ENCODE measurements at regions not wholly inside any gene's neighbourhood (a gene's known extent, or its start where the extent isn't known, plus 50 kb on each side); places are given as distances from the start of the nearest gene placed in this dataset.

DNA sequence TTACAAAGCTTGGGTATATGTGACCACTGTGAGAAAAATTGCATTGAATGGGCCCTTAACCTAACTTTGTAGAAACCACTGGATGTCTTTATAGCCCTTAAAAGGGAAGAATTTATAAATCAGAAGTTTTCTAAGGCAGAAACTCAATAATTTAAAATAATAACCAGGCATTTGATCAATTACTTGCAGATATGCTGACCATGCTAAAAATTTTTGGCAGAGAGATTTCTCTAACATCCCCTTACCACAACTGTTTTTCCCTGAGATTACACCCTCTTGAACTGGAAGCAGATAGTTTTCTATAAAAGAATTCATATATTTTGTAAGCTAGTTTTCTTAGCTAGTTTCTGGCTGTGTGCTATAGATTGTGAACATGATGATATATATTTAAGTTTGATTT lies 428.3 kb downstream of the KIF4B start:
- Histone ChIP-seq H3K9me3 (no peaks in the 10 kb centered on the region), H3K4me3 (no peak overlapping the region), H3K36me3 (replicated peaks) (no peaks in the 10 kb centered on the region), H3K4me1 (no peaks in the 10 kb centered on the region), H3K27me3 (ENCODE audit: low read depth) (no peaks in the 10 kb centered on the region)
- DNase-seq (ENCODE audit: low spot score in 2 of 2), result no peak
- in situ Hi-C loops (cut with MboI; ENCODE audit: low sequenced_read_pairs), result no loop called here

DNA sequence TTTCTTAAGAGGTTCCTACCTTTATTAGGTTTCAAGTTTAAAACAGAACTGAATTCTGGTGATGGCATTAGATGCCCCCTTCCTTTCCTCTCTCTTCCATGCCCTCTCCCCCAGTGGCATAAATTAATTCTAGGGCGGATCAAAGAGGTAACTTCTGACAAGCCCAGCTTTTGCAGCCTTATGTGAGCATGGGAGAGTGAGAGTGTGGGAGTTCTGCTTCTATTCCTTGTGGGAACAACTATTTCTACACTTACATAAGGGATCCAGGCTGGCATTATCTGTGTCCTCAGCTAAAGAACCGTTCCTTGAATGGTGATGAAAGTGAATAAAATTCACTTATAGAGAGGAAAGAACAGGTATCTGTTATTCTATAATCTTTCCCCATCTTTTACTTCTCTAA lies 437.6 kb downstream of the KIF4B start:
- no peaks in the 10 kb centered on the region for H3K27me3 ChIP-seq (ENCODE audit: low read depth)
- in situ Hi-C loops (cut with MboI; ENCODE audit: low sequenced_read_pairs), result no loop called here
- no peak overlapping the region for H3K4me3 ChIP-seq
- H3K36me3 ChIP-seq (replicated peaks), result no peaks in the 10 kb centered on the region
- DNase-seq (ENCODE audit: low spot score in 2 of 2), result no peak
- H3K4me1 ChIP-seq, result no peaks in the 10 kb centered on the region
- H3K9me3 ChIP-seq, result no peaks in the 10 kb centered on the region

DNA sequence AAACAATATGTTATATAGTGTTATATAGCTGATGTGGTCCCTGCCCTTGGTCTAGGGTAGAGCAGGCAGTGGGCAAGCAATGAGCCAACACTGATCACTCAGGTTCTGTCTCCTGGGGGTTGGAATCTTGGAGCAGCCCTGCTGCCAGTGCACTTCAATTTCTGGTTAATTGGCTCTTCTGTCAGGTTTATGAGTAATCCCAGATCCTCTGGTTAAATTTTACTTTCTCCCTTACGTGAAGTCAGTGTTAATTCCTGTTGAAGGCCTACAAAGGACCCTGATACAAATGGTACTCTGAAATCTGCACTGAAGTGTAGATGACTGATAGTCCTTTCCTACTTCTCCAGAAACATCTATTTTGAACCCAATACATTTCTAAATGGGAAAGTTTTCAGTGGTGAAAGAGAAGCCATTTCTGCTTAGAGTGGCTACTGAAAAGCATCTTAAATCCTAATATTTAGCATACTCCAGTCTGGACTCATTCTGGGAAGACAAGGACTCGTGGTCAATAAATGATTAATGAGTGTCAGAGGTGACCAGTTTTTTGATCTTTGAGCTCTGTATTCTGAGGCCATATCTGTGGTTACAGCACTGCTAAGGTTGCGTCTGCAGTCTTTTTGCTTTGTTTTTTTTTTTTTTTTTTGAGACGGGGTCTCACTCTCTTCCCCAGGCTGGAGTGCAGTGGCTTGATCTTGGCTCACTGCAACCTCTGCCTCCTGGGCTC lies 442.4 kb downstream of the KIF4B start:
- DNase-seq (ENCODE audit: low spot score in 2 of 2), result no peak
- no peaks in the 10 kb centered on the region for H3K9me3 ChIP-seq
- in situ Hi-C loops (cut with MboI; ENCODE audit: low sequenced_read_pairs), result no loop called here

DNA sequence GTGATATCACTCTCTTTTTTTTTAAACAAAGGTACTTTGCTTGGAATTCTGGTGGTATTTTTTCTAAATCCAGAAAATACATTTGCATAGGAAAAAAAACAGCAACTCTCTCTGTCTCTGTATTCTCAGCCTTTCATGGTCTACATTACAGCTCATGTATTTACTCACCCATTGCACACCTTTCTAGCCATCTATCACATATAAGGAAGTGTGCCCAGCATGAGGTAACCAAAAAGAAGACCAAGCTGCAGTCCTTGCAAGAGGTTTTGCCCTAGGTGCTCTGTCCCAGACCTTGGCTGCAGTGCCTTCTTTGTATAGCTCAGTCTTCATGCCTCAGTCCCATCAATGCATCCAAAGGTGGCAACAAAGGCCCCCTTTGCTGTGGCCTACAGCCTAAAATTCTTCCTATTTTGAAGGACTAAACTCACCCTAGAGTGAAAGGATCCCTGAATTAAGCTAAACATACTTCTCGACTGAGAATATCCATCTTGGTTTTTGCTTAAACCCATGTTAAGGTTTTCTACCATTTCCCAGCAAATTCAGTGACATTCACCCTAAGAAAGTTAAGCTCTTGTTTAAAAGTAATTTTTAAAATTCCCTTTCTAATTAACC lies 446.4 kb downstream of the KIF4B start:
- H3K9me3 ChIP-seq, result no peaks in the 10 kb centered on the region
- no peak overlapping the region for H3K4me3 ChIP-seq
- in situ Hi-C loops (cut with MboI; ENCODE audit: low sequenced_read_pairs), result no loop called here
- DNase-seq (ENCODE audit: low spot score in 2 of 2), result no peak
- H3K27me3 ChIP-seq (ENCODE audit: low read depth), result no peaks in the 10 kb centered on the region
- H3K36me3 ChIP-seq (replicated peaks), result no peaks in the 10 kb centered on the region
- H3K4me1 ChIP-seq, result no peaks in the 10 kb centered on the region

More for the DNA sequence above, 442.4 kb downstream of the KIF4B start:
- Histone ChIP-seq H3K27me3 (ENCODE audit: low read depth) (no peaks in the 10 kb centered on the region), H3K4me3 (no peak overlapping the region), H3K4me1 (no peaks in the 10 kb centered on the region), H3K36me3 (replicated peaks) (no peaks in the 10 kb centered on the region)

DNA sequence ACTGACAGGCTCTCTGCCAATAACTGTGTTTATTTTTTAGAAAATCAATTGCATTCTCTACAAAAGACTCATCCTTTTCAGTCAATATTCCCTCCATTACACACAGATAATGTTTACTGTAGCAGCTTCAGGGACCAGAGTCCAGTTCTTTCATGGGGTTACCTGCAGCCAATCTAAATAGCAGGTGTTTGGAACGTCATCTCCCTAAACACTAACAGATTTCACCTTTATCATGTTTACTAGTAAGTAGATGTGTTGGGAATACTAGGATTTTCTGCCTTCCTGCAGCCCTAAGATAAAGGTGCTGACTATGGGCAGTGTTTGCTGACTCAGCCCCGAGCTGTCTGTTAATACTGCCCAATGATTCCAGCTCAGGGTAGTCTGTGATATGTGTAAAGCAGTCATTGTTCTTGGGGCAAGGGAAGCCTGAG lies 447.0 kb downstream of the KIF4B start:
- H3K27me3 ChIP-seq (ENCODE audit: low read depth), result no peaks in the 10 kb centered on the region
- no peaks in the 10 kb centered on the region for H3K9me3 ChIP-seq
- no peak for DNase-seq (ENCODE audit: low spot score in 2 of 2)
- H3K4me1 ChIP-seq, result no peaks in the 10 kb centered on the region
- no peaks in the 10 kb centered on the region for H3K36me3 ChIP-seq (replicated peaks)
- no peak overlapping the region for H3K4me3 ChIP-seq
- in situ Hi-C loops (cut with MboI; ENCODE audit: low sequenced_read_pairs), result no loop called here

DNA sequence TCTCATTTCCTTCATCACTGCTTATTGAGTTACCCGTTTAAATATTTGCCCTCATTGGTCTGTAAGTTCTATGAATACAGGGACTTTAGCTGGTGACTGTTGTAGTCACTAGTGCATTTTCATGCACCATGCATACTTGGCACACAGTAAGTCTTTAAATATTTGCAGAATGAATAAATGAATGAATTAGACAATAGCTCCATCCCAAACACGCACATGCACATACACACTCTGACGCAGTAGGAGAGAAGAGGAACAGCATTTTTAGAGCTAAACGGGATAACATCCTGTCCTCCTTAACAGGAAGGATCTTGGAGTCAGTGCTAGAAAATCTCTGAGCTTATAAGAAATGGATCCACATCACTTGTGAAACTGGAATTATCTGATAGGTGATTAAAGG lies 447.7 kb downstream of the KIF4B start:
- Histone ChIP-seq H3K4me3 (no peak overlapping the region), H3K4me1 (no peaks in the 10 kb centered on the region), H3K27me3 (ENCODE audit: low read depth) (no peaks in the 10 kb centered on the region), H3K36me3 (replicated peaks) (no peaks in the 10 kb centered on the region), H3K9me3 (no peaks in the 10 kb centered on the region)
- in situ Hi-C loops (cut with MboI; ENCODE audit: low sequenced_read_pairs), result no loop called here
- no peak for DNase-seq (ENCODE audit: low spot score in 2 of 2)

DNA sequence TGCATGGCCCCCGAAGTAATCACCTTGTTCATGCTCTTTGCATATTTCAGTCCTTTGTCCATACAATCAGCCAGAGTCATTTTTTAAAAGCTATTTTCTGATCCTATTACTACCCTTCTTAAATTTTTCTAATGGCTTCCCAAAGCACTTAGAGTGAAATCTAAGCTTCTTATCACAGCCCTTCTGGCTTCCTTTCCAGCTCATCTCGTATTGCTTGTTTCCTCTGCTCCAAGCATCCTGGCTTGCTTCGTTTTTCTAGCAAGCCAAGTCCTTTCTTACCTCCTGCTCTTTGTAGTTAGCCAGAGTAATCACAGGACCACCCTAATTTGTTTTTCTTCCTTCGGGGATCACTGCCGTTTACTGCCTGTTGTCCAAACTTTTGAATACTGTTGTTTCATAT lies 453.3 kb downstream of the KIF4B start:
- DNase-seq (ENCODE audit: low spot score in 2 of 2), result no peak
- in situ Hi-C loops (cut with MboI; ENCODE audit: low sequenced_read_pairs), result no loop called here
- no peaks in the 10 kb centered on the region for H3K4me1 ChIP-seq
- H3K9me3 ChIP-seq, result no peaks in the 10 kb centered on the region
- H3K4me3 ChIP-seq, result no peak overlapping the region
- no peaks in the 10 kb centered on the region for H3K27me3 ChIP-seq (ENCODE audit: low read depth)
- no peaks in the 10 kb centered on the region for H3K36me3 ChIP-seq (replicated peaks)

DNA sequence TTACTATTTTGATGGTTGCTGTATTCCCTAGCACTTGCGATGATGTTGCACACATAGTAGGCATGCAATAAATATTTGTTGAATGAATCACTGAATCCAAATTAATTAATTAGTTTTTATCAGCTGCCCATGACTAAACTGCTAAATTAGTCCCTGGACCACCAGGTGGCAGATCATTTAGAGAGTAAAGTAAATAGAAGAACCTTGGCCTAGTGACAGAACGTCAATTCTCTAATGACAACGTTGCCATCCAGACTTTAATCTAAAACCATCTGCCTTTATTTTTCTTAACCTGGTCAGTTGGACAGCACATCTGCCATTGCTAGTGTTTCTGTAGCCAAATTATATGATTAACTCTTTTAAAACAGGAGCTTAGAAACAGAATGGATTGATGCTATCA lies 457.5 kb downstream of the KIF4B start:
- in situ Hi-C loops (cut with MboI; ENCODE audit: low sequenced_read_pairs), result no loop called here
- Histone ChIP-seq H3K27me3 (ENCODE audit: low read depth) (no peaks in the 10 kb centered on the region), H3K4me1 (no peaks in the 10 kb centered on the region), H3K36me3 (replicated peaks) (no peaks in the 10 kb centered on the region), H3K9me3 (no peaks in the 10 kb centered on the region), H3K4me3 (no peak overlapping the region)
- DNase-seq (ENCODE audit: low spot score in 2 of 2), result no peak

DNA sequence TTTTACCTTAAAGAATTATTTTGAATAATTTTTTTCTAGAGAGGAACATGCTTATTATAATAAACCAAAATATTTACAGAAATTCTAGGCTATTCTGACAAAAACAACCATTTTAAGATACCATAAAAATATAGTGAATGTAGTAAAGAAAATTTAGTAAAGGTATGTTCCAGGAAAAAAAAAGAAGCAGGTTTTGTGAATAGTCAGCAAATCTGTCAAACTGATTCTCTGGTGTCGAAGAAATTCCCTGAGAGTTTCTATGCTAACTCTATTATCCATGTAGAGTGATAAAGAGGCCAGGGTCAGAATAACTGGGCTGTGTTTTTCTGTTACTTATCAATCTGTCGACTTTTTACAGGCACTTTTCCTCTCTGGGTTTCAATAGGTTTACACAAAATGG lies 459.2 kb downstream of the KIF4B start:
- in situ Hi-C loops (cut with MboI; ENCODE audit: low sequenced_read_pairs), result no loop called here
- H3K4me1 ChIP-seq, result no peaks in the 10 kb centered on the region
- DNase-seq (ENCODE audit: low spot score in 2 of 2), result no peak
- H3K36me3 ChIP-seq (replicated peaks), result no peaks in the 10 kb centered on the region
- H3K4me3 ChIP-seq, result no peak overlapping the region
- H3K9me3 ChIP-seq, result no peaks in the 10 kb centered on the region
- H3K27me3 ChIP-seq (ENCODE audit: low read depth), result no peaks in the 10 kb centered on the region

DNA sequence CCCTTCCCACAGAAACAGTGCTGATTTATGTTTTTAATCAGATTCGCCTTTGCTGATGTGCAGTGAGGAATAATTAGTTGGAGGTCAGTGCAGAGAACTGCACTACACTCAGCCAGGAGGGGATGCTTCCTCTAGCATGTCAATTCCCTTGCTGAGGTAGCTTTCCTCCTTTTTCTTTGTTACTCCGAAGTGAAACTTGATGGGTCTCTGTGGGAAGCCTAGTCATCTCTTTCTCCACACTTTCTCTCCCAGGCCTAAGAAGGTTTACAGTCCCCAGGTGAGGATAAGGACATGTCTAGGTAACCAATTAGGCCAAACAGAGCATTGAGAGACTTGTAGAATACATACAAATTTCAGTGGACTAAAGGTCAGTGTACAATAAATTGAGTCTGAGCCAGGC lies 461.8 kb downstream of the KIF4B start:
- H3K4me1 ChIP-seq, result no peaks in the 10 kb centered on the region
- H3K9me3 ChIP-seq, result no peaks in the 10 kb centered on the region
- no peak for DNase-seq (ENCODE audit: low spot score in 2 of 2)

DNA sequence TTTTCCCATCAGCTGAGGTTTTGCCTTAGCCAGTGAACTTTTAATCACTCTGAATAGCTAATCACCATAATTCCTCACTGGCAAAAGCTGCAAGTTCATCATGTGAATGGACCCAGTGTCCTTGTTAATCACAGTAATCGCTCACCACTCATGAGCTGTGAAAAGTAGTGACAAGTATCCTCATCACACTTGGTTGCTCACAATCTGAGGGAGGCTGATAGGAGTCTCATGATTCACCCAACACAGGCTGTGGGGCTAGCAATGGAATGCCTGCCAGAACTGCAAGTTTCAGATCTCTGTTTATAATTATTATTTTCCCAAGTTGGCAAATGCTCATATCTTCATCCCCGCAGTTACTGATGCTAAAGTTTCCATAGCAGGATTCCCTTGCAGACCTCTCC lies 467.2 kb downstream of the KIF4B start:
- H3K4me1 ChIP-seq, result no peaks in the 10 kb centered on the region
- no peaks in the 10 kb centered on the region for H3K27me3 ChIP-seq (ENCODE audit: low read depth)
- no peaks in the 10 kb centered on the region for H3K36me3 ChIP-seq (replicated peaks)
- no peak overlapping the region for H3K4me3 ChIP-seq
- no peak for DNase-seq (ENCODE audit: low spot score in 2 of 2)
- H3K9me3 ChIP-seq, result no peaks in the 10 kb centered on the region
- in situ Hi-C loops (cut with MboI; ENCODE audit: low sequenced_read_pairs), result no loop called here

More for the DNA sequence above, 461.8 kb downstream of the KIF4B start:
- H3K4me3 ChIP-seq, result no peak overlapping the region
- no peaks in the 10 kb centered on the region for H3K27me3 ChIP-seq (ENCODE audit: low read depth)
- in situ Hi-C loops (cut with MboI; ENCODE audit: low sequenced_read_pairs), result no loop called here
- no peaks in the 10 kb centered on the region for H3K36me3 ChIP-seq (replicated peaks)

DNA sequence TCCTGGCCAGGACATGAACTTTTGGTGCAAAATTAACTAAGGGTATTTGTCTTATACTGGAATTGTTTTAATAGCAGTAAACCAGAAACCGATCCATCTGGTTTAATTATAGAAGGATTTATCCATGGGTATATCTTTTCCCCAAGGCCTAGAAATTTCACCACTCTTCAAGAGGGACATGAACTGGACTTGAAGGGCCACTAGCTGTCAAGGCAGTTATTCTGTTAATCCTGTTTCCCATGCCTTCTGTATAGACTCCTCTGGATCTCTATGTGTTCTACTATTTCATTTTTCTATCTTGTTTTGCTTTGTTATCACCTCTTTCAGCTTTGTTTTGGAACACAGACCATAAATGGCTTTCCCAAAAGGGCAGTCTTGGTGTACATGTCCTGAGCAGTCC lies 467.6 kb downstream of the KIF4B start:
- DNase-seq (ENCODE audit: low spot score in 2 of 2), result no peak
- Histone ChIP-seq H3K36me3 (replicated peaks) (no peaks in the 10 kb centered on the region), H3K4me1 (no peaks in the 10 kb centered on the region), H3K9me3 (no peaks in the 10 kb centered on the region), H3K27me3 (ENCODE audit: low read depth) (no peaks in the 10 kb centered on the region), H3K4me3 (no peak overlapping the region)
- in situ Hi-C loops (cut with MboI; ENCODE audit: low sequenced_read_pairs), result no loop called here

DNA sequence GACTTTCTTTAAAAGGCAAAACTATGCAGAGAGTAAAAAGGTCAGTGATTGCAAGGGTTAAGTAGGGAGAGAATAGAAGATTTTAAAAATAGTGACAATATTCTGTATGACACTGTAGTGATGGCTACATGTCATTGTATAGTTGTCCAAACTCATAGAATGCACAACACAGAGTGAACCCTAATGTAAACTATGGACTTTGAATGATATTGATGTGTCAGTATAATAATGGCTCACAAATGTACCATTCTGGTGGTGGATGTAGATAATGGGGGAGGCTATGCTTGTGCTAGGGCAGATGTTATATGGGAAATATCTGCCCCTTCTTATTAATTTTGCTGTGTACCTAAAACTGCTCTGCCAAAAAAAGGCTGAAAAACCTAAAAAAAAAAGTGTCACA lies 468.9 kb downstream of the KIF4B start:
- no peak overlapping the region for H3K4me3 ChIP-seq
- H3K9me3 ChIP-seq, result no peaks in the 10 kb centered on the region
- no peaks in the 10 kb centered on the region for H3K27me3 ChIP-seq (ENCODE audit: low read depth)
- in situ Hi-C loops (cut with MboI; ENCODE audit: low sequenced_read_pairs), result no loop called here
- no peak for DNase-seq (ENCODE audit: low spot score in 2 of 2)
- H3K36me3 ChIP-seq (replicated peaks), result no peaks in the 10 kb centered on the region
- H3K4me1 ChIP-seq, result no peaks in the 10 kb centered on the region

DNA sequence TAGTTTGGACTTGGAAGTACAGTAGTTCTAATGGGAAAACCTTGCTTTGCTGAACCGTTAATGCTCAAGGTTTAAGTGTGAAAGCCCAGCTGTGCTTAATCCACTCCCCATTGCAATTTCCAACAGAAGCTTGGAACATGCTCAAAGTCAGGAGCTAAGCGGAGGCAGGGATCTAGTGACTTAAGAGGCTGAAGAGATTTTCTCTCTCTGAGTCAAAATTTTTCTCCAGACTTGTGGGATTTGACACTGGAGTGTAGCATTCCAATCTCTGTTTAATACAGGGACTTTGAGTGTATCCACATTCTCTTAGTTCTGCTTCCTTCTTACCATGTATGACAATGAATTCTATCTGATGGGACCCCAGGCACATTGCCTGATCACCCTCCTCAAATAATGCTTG lies 471.8 kb downstream of the KIF4B start:
- in situ Hi-C loops (cut with MboI; ENCODE audit: low sequenced_read_pairs), result no loop called here
- H3K9me3 ChIP-seq, result no peaks in the 10 kb centered on the region
- H3K4me1 ChIP-seq, result no peaks in the 10 kb centered on the region
- no peak overlapping the region for H3K4me3 ChIP-seq
- no peaks in the 10 kb centered on the region for H3K36me3 ChIP-seq (replicated peaks)
- no peak for DNase-seq (ENCODE audit: low spot score in 2 of 2)
- H3K27me3 ChIP-seq (ENCODE audit: low read depth), result no peaks in the 10 kb centered on the region

DNA sequence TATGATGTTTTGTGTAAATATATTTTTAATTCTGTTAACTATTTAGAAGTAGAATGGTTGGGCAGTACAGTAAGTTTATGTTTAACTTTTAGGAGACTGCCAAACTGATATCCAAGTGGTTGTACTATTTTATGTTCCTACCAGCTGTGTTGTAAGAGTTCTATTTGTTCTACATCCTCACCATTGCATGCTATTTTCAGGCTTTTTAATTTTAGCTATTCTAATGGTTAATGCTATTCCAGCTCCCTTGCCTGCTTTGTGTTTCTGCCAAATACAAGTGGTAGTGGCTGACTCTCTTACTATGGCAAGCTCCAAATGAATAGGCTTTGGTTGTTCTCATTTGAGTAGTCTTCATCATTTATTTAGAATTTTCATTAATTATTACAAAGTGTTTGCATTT lies 476.4 kb downstream of the KIF4B start:
- in situ Hi-C loops (cut with MboI; ENCODE audit: low sequenced_read_pairs), result no loop called here
- no peak for DNase-seq (ENCODE audit: low spot score in 2 of 2)
- H3K4me1 ChIP-seq, result no peaks in the 10 kb centered on the region
- no peak overlapping the region for H3K4me3 ChIP-seq
- no peaks in the 10 kb centered on the region for H3K9me3 ChIP-seq
- no peaks in the 10 kb centered on the region for H3K27me3 ChIP-seq (ENCODE audit: low read depth)
- H3K36me3 ChIP-seq (replicated peaks), result no peaks in the 10 kb centered on the region
